ENCODE measurements at regions not wholly inside any gene's neighbourhood (a gene's known extent, or its start where the extent isn't known, plus 50 kb on each side); places are given as distances from the start of the nearest gene placed in this dataset.
A peak's percentile ranks its signal among the peaks of the same experiment; 100 is the strongest.

- DNase-seq: no peak
Observed at GRCh38 chr16:72262711-72263110, 90.8 kb upstream of the PMFBP1 start.

- no peak for DNase-seq
Observed at GRCh38 chr16:72261127-72261526, 89.2 kb upstream of the PMFBP1 start.

GRCh38 chr16:72256398-72257066 is 84.6 kb upstream of the PMFBP1 start:
- no peak for DNase-seq

DNA sequence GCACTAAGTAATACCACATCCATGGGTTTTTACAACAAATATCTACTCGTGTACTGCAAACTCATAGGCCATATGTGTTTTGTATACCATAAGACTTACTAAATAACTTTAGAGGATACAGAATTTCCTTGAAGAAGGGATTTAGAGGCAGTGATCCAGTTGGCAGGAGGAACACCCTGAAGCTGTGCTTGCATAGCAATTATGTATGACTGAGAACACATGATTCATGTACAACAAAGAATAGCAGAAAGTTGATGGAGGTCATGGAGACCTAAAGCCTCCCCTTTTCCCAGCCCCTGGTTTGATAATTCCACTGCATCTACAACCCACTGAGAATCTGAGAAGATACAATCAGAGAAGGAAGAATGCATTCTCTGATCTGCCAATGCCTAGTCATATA is 83.8 kb upstream of the PMFBP1 start:
- no peak for DNase-seq

GRCh38 chr16:72247821-72248253 is 75.9 kb upstream of the PMFBP1 start:
- DNase-seq: no peak

DNA sequence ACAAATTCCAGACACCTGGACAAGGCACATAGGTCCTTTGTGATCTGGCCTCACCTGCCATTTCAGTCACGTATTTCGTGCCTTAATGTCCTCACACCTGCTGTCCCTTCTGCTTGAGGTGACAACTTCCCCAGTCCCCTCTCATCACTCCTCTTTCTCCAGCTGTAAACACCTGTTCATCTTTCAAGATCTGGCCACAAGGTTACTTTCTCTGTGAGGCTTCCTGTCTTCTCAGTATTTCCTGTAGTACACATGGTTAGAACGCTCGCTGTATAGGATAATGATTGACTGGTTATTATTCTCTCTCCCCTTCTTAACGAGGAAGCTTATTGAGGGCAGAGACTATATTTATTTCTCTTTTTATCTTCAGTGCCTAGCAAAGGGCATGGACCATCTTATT is 74.5 kb upstream of the PMFBP1 start:
- DNase-seq: no peak

GRCh38 chr16:72244853-72245252 is 72.9 kb upstream of the PMFBP1 start:
- DNase-seq: no peak

DNA sequence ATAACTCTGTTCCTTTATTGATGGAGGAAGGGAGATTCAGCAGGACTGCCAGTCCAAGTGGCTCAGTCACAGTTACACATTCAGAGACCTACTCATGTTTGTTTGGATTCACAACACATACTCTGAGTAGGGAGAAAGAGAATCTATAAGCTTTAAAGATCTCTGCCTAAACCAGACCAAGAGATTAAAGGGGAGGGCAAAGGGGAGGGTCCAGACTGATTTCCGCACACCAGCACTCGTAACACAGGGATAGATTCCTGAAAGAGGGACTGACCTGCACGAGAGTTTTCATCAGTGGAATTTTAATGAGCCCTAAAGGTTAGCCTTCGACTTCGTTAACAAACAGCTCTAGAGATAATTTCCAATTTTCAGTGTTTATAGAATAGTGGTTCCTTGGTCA is 71.7 kb upstream of the PMFBP1 start:
- no peak for DNase-seq

DNA sequence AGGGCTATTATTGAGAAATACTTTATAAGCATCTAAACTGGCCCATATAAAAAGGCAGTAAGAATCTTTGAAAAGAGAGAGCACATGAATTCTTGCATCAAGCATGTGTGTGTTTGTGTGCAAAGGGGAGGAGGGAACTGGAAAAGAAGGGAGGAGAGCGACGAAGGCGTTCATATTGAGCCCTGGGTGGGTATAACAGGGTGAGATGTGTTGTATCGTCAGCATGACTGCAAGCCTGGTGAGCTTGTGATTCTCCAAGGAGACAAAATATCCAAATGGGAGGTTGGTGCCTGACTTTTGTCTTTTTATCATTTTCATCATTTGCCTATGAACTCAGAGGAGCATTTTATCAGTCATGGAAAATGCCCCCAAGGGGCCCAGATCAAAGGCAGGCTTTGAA is 70.8 kb upstream of the PMFBP1 start:
- DNase-seq: no peak

DNA sequence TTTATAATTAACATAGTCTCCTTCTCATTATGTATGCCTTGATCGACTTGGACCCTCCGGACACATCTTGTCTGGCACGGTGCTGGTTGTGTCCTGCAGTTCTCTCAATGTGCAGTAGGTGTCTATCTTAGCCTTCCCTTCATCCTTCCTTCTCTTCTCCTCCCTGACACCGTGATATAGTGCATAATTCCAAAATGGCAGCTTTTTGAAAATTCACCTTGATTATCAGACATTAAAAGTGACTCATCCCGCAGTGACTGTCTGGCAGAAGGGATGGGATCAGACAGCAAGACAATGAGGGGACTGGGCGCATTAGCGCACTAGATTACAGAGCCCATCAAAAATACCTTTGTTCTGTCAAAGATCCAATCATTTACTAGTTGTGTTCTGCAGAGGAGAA is 70.0 kb upstream of the PMFBP1 start:
- peak; percentile 42 for DNase-seq

DNA sequence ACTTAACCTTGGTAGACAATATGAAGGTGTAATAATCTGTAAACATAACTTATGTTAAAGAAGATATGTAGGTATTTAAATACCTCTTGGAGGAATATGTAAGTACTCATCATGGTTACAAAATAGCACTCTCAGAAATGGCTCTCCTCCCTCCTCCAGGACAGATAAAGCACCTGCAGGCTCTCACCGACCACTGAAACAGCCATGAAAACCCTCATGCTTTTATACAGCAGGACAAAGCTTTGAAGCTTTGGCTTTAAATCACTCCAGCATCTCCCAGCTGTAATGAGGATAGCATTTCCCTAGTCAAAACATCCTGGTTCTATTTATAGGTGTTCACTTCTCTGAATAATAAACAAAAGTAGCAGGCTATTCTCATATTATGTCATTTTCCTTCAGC is 69.1 kb upstream of the PMFBP1 start:
- no peak for DNase-seq

- DNase-seq: no peak
Observed at GRCh38 chr16:72240466-72240865, 68.5 kb upstream of the PMFBP1 start.

DNA sequence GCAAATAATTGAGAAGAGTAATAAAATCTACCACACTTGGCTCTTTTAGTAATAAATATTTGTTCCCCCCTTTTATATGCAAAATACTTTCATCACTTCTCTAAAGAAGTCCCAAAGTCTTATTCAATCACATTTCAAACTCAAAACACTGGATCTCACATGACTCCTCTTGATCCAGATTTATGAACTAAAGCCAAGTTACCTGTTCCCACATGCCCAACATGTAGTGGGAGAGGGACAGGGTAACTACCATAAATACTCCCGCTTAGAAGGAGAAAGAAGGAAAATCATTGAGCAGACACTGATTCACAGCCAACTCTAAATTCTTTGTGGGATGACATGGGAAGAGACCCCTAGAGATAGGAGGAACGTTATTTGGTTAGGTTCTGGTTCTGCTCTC is 64.9 kb upstream of the PMFBP1 start:
- no peak for DNase-seq

DNA sequence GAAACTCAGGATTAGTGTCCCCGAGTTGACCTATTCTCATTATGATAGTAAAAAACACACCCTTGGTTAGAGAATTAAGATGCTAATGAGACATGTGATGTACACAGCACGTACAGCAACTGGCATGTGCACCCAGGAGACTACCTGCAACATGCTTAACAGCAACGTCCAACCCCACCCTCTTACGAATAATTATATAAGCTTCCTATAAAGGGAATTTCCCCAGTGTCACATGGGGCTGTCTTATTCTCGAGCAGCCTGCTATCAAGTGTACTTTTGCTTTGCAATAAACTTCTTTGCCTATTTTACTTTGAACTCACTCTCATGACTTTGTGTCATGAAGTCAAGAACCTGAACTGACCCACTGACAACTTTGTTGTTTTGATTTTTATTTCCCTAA is 62.4 kb upstream of the PMFBP1 start:
- DNase-seq: no peak

DNA sequence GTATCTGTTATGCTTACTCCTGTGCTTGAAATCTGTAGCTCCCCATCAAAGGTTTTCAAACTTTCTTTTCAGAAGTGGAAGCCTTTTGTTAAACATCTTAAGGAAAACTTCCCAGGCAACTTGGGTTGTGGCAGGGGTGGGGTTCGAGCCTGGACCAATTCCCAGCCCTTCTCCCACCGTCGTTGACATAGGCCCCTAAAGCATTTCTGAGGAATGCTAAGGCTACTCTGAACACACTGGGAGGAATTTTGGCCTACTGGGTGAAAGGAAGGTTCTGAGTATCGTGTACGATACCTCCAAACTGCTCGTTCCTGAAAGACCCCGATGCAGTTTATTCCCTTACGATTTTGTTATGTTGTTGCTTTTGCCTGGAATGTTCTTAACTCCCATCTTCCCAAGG is 56.1 kb upstream of the PMFBP1 start:
- no peak for DNase-seq

DNA sequence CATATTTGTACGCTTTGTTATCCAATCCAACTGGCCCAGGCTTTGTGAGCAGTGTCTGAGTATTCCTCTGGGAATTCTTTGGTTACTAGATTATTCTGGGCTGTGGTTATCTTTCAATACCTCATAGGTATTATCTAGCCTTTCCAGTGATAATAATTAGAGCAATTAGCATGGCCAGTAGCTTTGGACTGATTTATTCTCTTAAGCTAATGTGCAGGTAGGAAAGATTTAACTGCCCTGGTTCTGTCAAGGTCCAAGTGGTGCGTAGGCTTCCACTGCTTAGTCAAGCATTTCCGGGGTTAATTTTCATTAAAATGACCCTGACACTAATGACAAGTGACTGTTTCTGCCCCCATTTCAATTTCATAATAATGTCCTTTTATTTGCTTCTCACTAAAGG is 54.2 kb upstream of the PMFBP1 start:
- DNase-seq: no peak

GRCh38 chr16:72224260-72224768 is 52.4 kb upstream of the PMFBP1 start:
- DNase-seq: no peak

- DNase-seq: no peak
Observed at GRCh38 chr16:72222503-72222902, 50.5 kb upstream of the PMFBP1 start.
